GM20431 (cell line): ENCODE measurements at regions not wholly inside any gene's neighbourhood (a gene's known extent, or its start where the extent isn't known, plus 50 kb on each side); places are given as distances from the start of the nearest gene placed in this dataset.

Experiments used
- in situ Hi-C: fragments of 300-500 bp; cut with MseI, MboI; formaldehyde crosslinking; loops from one replicate; pipeline ENCODE4 v1.15.0; 2020; ENCODE audit warnings: low sequenced_read_pairs; ENCODE audit not compliant: unreplicated experiment

- in situ Hi-C loops = no loop called here
Measured at GRCh38 chr2:66382091-66382490, 52.8 kb upstream of the MEIS1 start.

- in situ Hi-C loops = no loop called here
Measured at GRCh38 chr2:66379473-66379872, 55.5 kb upstream of the MEIS1 start.

GRCh38 chr2:66377832-66378231 lies 57.1 kb upstream of the MEIS1 start:
- in situ Hi-C loops = no loop called here

GRCh38 chr2:66370824-66371223 lies 64.1 kb upstream of the MEIS1 start:
- in situ Hi-C loops = no loop called here

GRCh38 chr2:66366619-66367018 lies 68.3 kb upstream of the MEIS1 start:
- in situ Hi-C loops = no loop called here

GRCh38 chr2:66364495-66365333 lies 70.2 kb upstream of the MEIS1 start:
- in situ Hi-C loops = no loop called here

- in situ Hi-C loops = no loop called here
Measured at GRCh38 chr2:66362701-66363100, 72.2 kb upstream of the MEIS1 start.

GRCh38 chr2:66346231-66346664 lies 88.7 kb upstream of the MEIS1 start:
- in situ Hi-C loops = no loop called here

- in situ Hi-C loops = no loop called here
Measured at GRCh38 chr2:66344087-66344663, 90.8 kb upstream of the MEIS1 start.

- in situ Hi-C loops = no loop called here
Measured at GRCh38 chr2:66343259-66343658, 91.7 kb upstream of the MEIS1 start.

- in situ Hi-C loops = no loop called here
Measured at GRCh38 chr2:66340521-66340920, 94.4 kb upstream of the MEIS1 start.

- in situ Hi-C loops = no loop called here
Measured at GRCh38 chr2:66334237-66335029, 100.5 kb upstream of the MEIS1 start.

- in situ Hi-C loops = no loop called here
Measured at GRCh38 chr2:66331176-66331575, 103.7 kb upstream of the MEIS1 start.

GRCh38 chr2:66329081-66329605 lies 105.8 kb upstream of the MEIS1 start:
- in situ Hi-C loops = no loop called here

- in situ Hi-C loops = no loop called here
Measured at GRCh38 chr2:66327066-66327740, 107.7 kb upstream of the MEIS1 start.

- in situ Hi-C loops = no loop called here
Measured at GRCh38 chr2:66324909-66325528, 109.9 kb upstream of the MEIS1 start.

GRCh38 chr2:66324356-66324755 lies 110.6 kb upstream of the MEIS1 start:
- in situ Hi-C loops = no loop called here

GRCh38 chr2:66323406-66323805 lies 111.5 kb upstream of the MEIS1 start:
- in situ Hi-C loops = no loop called here

GRCh38 chr2:66322506-66323260 lies 112.2 kb upstream of the MEIS1 start:
- in situ Hi-C loops = no loop called here
